ENCODE measurements at regions not wholly inside any gene's neighbourhood (a gene's known extent, or its start where the extent isn't known, plus 50 kb on each side); places are given as distances from the start of the nearest gene placed in this dataset.

DNA sequence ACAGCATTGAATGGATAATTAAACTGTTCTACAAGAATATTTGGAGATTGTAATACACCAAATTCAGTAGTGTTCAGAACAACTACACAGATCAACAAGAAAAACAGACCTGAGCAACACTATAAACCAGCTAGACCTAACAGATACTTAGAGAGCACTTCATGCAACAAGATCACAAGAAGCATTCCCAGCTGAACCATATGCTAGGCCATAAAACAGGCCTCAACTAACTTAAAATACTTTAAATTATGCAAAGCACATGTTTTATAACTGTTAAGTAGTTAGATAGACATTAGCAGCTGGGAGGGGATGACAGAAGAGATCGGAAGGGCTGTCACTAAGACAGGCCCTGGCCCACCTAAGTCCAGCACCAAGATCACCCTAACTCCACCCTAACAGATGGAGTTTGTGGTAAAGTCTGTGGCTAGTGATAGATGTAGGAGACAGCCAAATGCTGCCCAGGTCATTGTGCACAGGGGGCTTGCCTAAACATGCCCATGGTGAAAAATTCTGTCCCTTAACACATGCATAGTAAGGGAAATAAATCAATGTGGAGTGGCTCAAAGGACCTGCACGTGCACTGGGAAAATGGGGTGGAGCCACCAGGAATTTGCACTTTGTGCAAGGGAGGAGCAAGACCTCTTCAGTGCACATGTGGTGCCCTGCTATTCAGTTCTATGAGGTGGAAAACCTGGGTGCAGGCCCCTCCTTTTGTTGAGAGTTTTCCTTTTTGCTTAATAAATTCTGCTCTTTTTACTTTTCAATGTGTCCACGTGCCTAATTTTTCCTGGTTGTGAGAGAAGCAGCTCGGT, 567.8 kb upstream of the NRG3 start:
- no peak overlapping the region for H3K4me3 ChIP-seq
- WGBS, 10 experiments, result 0 to 30% (median 14%) methylated on average over 1 to 4 of the region's 4 CpGs; no CpG with 5 or more reads in 1 of the 10 experiments
- peak in 5 of 8 experiments; percentile 64 to 93 (median 78) for ATAC-seq (replicated peaks in 6 of 8)
- in situ Hi-C loops (cut with MboI; ENCODE audit: low pct_unique_long_range_greater_than_20kb in 2 of 9, low sequenced_read_pairs in 9 of 9, unreplicated experiment in 9 of 9), result no loop called here
- peak overlapping the region in 1 of 2 donors; percentile 78 for H3K27ac ChIP-seq
- H3K4me1 ChIP-seq (replicated peaks in 1 of 2), result peaks cover 0 to 9% of the 10 kb centered on the region in 2 donors

- Histone ChIP-seq H3K4me1 (replicated peaks in 1 of 2) (peaks cover 0 to 9% of the 10 kb centered on the region in 2 donors), H3K4me3 (no peak overlapping the region), H3K27ac (no peak overlapping the region)
- 87 to 100% (median 100%) methylated on average over 3 to 5 of the region's 38 CpGs; no CpG with 5 or more reads in 7 of the 10 experiments for WGBS, 10 experiments
- ATAC-seq (replicated peaks in 6 of 8), result no peak
- in situ Hi-C loops (cut with MboI; ENCODE audit: low pct_unique_long_range_greater_than_20kb in 2 of 9, low sequenced_read_pairs in 9 of 9, unreplicated experiment in 9 of 9), result no loop called here
Observed at GRCh38 chr10:81309041-81309552, 565.9 kb upstream of the NRG3 start.

GRCh38 chr10:81314471-81314870, 560.5 kb upstream of the NRG3 start:
- 0 to 100% (median 71%) methylated on average over 1 to 2 of the region's 2 CpGs; no CpG with 5 or more reads in 2 of the 10 experiments for WGBS, 10 experiments
- in situ Hi-C loops (cut with MboI; ENCODE audit: low pct_unique_long_range_greater_than_20kb in 2 of 9, low sequenced_read_pairs in 9 of 9, unreplicated experiment in 9 of 9), result no loop called here

GRCh38 chr10:81315026-81315425, 560.0 kb upstream of the NRG3 start:
- in situ Hi-C loops (cut with MboI; ENCODE audit: low pct_unique_long_range_greater_than_20kb in 2 of 9, low sequenced_read_pairs in 9 of 9, unreplicated experiment in 9 of 9), result no loop called here
- no peak for ATAC-seq (replicated peaks in 6 of 8)
- WGBS, 10 experiments, result 0 to 100% (median 88%) methylated on average over 2 to 3 of the region's 3 CpGs
- H3K4me3 ChIP-seq, result no peak overlapping the region
- no peaks in the 10 kb centered on the region for H3K4me1 ChIP-seq (replicated peaks in 1 of 2)
- no peak overlapping the region for H3K27ac ChIP-seq

More at GRCh38 chr10:81314471-81314870, 560.5 kb upstream of the NRG3 start:
- no peak for ATAC-seq (replicated peaks in 6 of 8)
- Histone ChIP-seq H3K4me3 (no peak overlapping the region), H3K4me1 (replicated peaks in 1 of 2) (no peaks in the 10 kb centered on the region), H3K27ac (no peak overlapping the region)

DNA sequence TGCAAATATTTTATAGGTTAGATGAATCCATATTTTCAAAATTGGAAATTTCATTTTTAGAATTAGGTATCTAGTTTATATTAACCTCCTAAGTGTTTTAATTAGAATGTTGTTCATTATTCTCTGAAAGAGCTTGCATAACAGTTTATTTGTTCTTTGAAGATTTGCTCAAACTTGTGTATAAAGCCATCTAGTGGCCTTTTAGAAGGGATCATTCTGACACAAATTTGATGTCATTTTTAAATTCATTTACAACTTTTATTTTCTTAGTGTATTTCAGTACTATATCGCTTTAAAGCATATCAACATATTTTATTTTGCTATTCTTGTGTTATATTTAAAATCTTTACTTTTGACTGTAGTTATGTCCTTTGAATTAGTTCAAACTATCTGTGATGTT, 527.0 kb upstream of the NRG3 start:
- H3K4me1 ChIP-seq (replicated peaks in 1 of 2), result no peaks in the 10 kb centered on the region
- 8 to 94% (median 63%) methylated on average over 1 of the region's 1 CpG for WGBS, 10 experiments
- no peak for ATAC-seq (replicated peaks in 6 of 8)
- no peak overlapping the region for H3K27ac ChIP-seq
- in situ Hi-C loops (cut with MboI; ENCODE audit: low pct_unique_long_range_greater_than_20kb in 2 of 9, low sequenced_read_pairs in 9 of 9, unreplicated experiment in 9 of 9), result no loop called here
- H3K4me3 ChIP-seq, result no peak overlapping the region

GRCh38 chr10:81367132-81367531, 507.9 kb upstream of the NRG3 start:
- WGBS, 10 experiments, result 0 to 22% (median 10%) methylated on average over 1 to 2 of the region's 2 CpGs; no CpG with 5 or more reads in 3 of the 10 experiments
- in situ Hi-C loops (cut with MboI; ENCODE audit: low pct_unique_long_range_greater_than_20kb in 2 of 9, low sequenced_read_pairs in 9 of 9, unreplicated experiment in 9 of 9), result no loop called here
- no peaks in the 10 kb centered on the region for H3K4me1 ChIP-seq (replicated peaks in 1 of 2)
- ATAC-seq (replicated peaks in 6 of 8), result no peak
- H3K4me3 ChIP-seq, result no peak overlapping the region
- no peak overlapping the region for H3K27ac ChIP-seq

- Histone ChIP-seq H3K4me1 (replicated peaks in 1 of 2) (no peaks in the 10 kb centered on the region), H3K27ac (no peak overlapping the region), H3K4me3 (no peak overlapping the region)
- 4 to 92% (median 60%) methylated on average over 1 to 3 of the region's 3 CpGs; no CpG with 5 or more reads in 7 of the 10 experiments for WGBS, 10 experiments
- no peak for ATAC-seq (replicated peaks in 6 of 8)
- in situ Hi-C loops (cut with MboI; ENCODE audit: low pct_unique_long_range_greater_than_20kb in 2 of 9, low sequenced_read_pairs in 9 of 9, unreplicated experiment in 9 of 9), result no loop called here
Observed at GRCh38 chr10:81386817-81387216, 488.2 kb upstream of the NRG3 start.

GRCh38 chr10:81403451-81403850, 471.5 kb upstream of the NRG3 start:
- no peak for ATAC-seq (replicated peaks in 6 of 8)
- in situ Hi-C loops (cut with MboI; ENCODE audit: low pct_unique_long_range_greater_than_20kb in 2 of 9, low sequenced_read_pairs in 9 of 9, unreplicated experiment in 9 of 9), result no loop called here
- Histone ChIP-seq H3K4me1 (replicated peaks in 1 of 2) (no peaks in the 10 kb centered on the region), H3K4me3 (no peak overlapping the region), H3K27ac (no peak overlapping the region)
- 0 to 90% (median 26%) methylated on average over 1 to 3 of the region's 3 CpGs; no CpG with 5 or more reads in 2 of the 10 experiments for WGBS, 10 experiments

- 31 to 96% (median 80%) methylated on average over 1 to 2 of the region's 2 CpGs; no CpG with 5 or more reads in 1 of the 10 experiments for WGBS, 10 experiments
- ATAC-seq (replicated peaks in 6 of 8), result no peak
- Histone ChIP-seq H3K4me3 (no peak overlapping the region), H3K4me1 (replicated peaks in 1 of 2) (no peaks in the 10 kb centered on the region), H3K27ac (no peak overlapping the region)
- in situ Hi-C loops (cut with MboI; ENCODE audit: low pct_unique_long_range_greater_than_20kb in 2 of 9, low sequenced_read_pairs in 9 of 9, unreplicated experiment in 9 of 9), result no loop called here
Observed at GRCh38 chr10:81405399-81405798, 469.6 kb upstream of the NRG3 start.

DNA sequence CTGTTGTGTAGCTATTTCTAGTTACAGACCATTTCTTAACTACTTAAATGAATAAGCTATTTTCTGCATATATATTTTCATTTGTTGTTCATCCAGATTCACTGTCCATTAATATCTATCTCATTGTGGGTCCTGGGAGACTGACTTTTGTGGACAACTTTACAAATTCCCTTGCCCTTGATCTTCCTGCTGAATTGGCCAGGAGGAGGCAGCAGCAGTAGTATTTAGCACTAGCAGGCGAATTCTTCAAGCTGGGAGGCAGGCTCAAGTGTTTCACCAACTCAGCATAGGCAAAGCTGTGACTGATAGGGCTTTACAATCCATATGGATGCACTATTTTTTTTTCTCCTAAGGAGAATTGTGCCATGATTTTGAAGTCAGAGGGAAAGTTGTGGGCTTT, 461.0 kb upstream of the NRG3 start:
- Histone ChIP-seq H3K27ac (no peak overlapping the region), H3K4me1 (replicated peaks in 1 of 2) (no peaks in the 10 kb centered on the region), H3K4me3 (no peak overlapping the region)
- in situ Hi-C loops (cut with MboI; ENCODE audit: low pct_unique_long_range_greater_than_20kb in 2 of 9, low sequenced_read_pairs in 9 of 9, unreplicated experiment in 9 of 9), result no loop called here
- WGBS, 10 experiments, result 0 to 67% (median 50%) methylated on average over 1 of the region's 1 CpG; no CpG with 5 or more reads in 5 of the 10 experiments
- peak in 3 of 8 experiments; percentile 52 to 76 (median 53) for ATAC-seq (replicated peaks in 6 of 8)

DNA sequence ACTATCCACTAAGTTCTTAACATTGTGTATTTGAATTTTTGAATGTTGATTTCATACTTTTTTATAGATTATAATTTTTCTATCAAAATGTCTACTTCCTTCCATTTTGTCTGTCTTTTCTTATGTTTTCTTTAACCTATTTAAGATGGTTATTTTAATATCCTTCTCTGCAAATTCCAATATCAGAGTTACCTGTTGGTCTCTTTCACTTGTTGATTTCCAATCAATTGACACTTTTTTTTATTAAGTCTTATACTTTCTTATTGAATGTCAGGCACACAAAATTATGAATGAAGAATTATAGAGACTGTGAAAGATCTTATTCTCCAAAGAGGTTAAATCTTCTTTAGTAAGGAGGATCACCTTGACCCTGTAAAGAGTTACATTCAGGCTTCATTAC, 448.3 kb upstream of the NRG3 start:
- in situ Hi-C loops (cut with MboI; ENCODE audit: low pct_unique_long_range_greater_than_20kb in 2 of 9, low sequenced_read_pairs in 9 of 9, unreplicated experiment in 9 of 9), result no loop called here
- Histone ChIP-seq H3K4me3 (no peak overlapping the region), H3K27ac (no peak overlapping the region), H3K4me1 (replicated peaks in 1 of 2) (no peaks in the 10 kb centered on the region)
- ATAC-seq (replicated peaks in 6 of 8), result no peak

DNA sequence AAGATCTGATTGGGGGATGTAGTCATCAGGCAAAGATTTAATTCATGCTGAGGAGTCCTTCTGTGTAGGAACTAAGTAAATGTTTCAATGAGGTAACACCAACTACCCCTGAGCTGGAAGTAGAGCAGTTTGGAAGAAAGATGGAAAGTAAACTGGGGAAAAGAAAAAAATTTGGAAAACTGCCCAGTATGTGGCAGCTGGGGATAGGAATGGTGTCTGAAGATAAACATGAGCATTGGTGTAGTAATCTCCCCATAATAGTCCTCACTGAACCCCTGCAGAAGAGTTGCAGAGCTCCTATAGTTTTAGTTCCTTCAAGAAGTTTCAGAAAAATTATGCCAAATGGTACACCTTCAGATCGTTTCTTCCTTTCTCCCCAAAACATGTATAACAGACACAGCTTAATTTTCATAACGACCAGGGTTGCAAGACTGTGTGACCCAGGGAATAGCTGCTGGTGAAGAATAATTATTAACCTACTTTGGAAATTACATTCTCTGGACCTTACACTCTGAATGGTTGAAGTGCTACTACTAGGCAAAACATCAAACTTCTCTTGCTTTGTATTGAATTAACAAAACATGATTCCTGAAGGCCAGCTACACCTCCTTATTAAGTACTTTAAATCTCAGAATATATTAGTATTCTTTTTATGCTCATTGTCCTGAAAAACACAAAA, 446.4 kb upstream of the NRG3 start:
- in situ Hi-C loops (cut with MboI; ENCODE audit: low pct_unique_long_range_greater_than_20kb in 2 of 9, low sequenced_read_pairs in 9 of 9, unreplicated experiment in 9 of 9), result no loop called here
- Histone ChIP-seq H3K4me1 (replicated peaks in 1 of 2) (no peaks in the 10 kb centered on the region), H3K4me3 (no peak overlapping the region), H3K27ac (no peak overlapping the region)
- ATAC-seq (replicated peaks in 6 of 8), result no peak
- WGBS, 10 experiments, result 0 to 80% (median 38%) methylated on average over 1 to 2 of the region's 2 CpGs; no CpG with 5 or more reads in 1 of the 10 experiments

- H3K27ac ChIP-seq, result no peak overlapping the region
- 0 to 100% (median 81%) methylated on average over 1 to 2 of the region's 2 CpGs; no CpG with 5 or more reads in 3 of the 10 experiments for WGBS, 10 experiments
- H3K4me1 ChIP-seq (replicated peaks in 1 of 2), result no peaks in the 10 kb centered on the region
- H3K4me3 ChIP-seq, result no peak overlapping the region
- in situ Hi-C loops (cut with MboI; ENCODE audit: low pct_unique_long_range_greater_than_20kb in 2 of 9, low sequenced_read_pairs in 9 of 9, unreplicated experiment in 9 of 9), result no loop called here
- ATAC-seq (replicated peaks in 6 of 8), result peak in 2 of 8 experiments; percentile 63 to 71
Observed at GRCh38 chr10:81439445-81439844, 435.5 kb upstream of the NRG3 start.

Data from motor neuron (in vitro differentiated cells).